ENCODE measurements at regions not wholly inside any gene's neighbourhood (a gene's known extent, or its start where the extent isn't known, plus 50 kb on each side); places are given as distances from the start of the nearest gene placed in this dataset.
A peak's percentile ranks its signal among the peaks of the same experiment; 100 is the strongest.

- H3K4me3 ChIP-seq (ENCODE audit: insufficient read depth, low read depth, low read length) = no peak overlapping the region
- H2AFZ ChIP-seq (replicated peaks; ENCODE audit: low read length, poor library complexity) = no peak overlapping the region
- no peak overlapping the region for H2BK20ac ChIP-seq (ENCODE audit: low read depth, low read length)
- ATAC-seq (ENCODE audit: low read depth) (no peak), DNase-seq (no peak)
- H4K20me1 ChIP-seq (ENCODE audit: insufficient read depth, low read length) = no peaks in the 10 kb centered on the region
- in situ Hi-C loops (cut with MboI; ENCODE audit: low sequenced_read_pairs) (no loop called here), intact Hi-C loops (cut with micrococcal nuclease) (no loop called here), dilution Hi-C loops (cut with HindIII; ENCODE audit: low sequenced_read_pairs, unreplicated experiment) (no loop called here)
- H3K27ac ChIP-seq (ENCODE audit: insufficient read depth, low read length) = no peak overlapping the region
- H4K5ac ChIP-seq (ENCODE audit: low read depth, low read length) = no peak overlapping the region
- H3K9me1 ChIP-seq (ENCODE audit: insufficient read depth, low read length) = peaks cover 5% of the 10 kb centered on the region
- no peak overlapping the region for H4K91ac ChIP-seq (ENCODE audit: insufficient read depth, low read depth, low read length)
- no peak overlapping the region for H2BK5ac ChIP-seq (ENCODE audit: low read depth, low read length, poor library complexity, severe bottlenecking)
- 40% methylated on average over 1 of the region's 1 CpG; no CpG with 5 or more reads in 1 of the 2 experiments for WGBS, 2 experiments (ENCODE audit: extremely low coverage in 2 of 2, insufficient read length in 1 of 2)
- no peaks in the 10 kb centered on the region for H3K36me3 ChIP-seq (ENCODE audit: control insufficient read depth, insufficient read depth, low read length)
- no peaks in the 10 kb centered on the region for H3K9me3 ChIP-seq (ENCODE audit: control insufficient read depth, insufficient read depth, low read length)
- H3K4me2 ChIP-seq (ENCODE audit: low read depth, low read length) = no peak overlapping the region
- TF ChIP-seq SMC3 (IDR thresholded peaks at IDR 0.05; ENCODE audit: low read depth, low read length) (no peak), CEBPB (IDR thresholded peaks at IDR 0.05; ENCODE audit: low read depth, low read length) (peak; percentile 77), FOS (IDR thresholded peaks at IDR 0.05; ENCODE audit: low read depth, low read length) (no peak), RCOR1 (IDR thresholded peaks at IDR 0.05; ENCODE audit: insufficient replicate concordance, low read length) (no peak), CHD1 (IDR thresholded peaks at IDR 0.05; ENCODE audit: low read depth, low read length) (no peak), NFE2L2 (IDR thresholded peaks at IDR 0.05; ENCODE audit: low read depth, low read length) (no peak), USF2 (IDR thresholded peaks at IDR 0.05; ENCODE audit: low read depth, low read length) (no peak)
- peaks cover 4% of the 10 kb centered on the region for H3K4me1 ChIP-seq (ENCODE audit: control insufficient read depth, insufficient read depth, low read length)
- H3K4ac ChIP-seq (ENCODE audit: low read depth, low read length) = no peak overlapping the region
- H3K23ac ChIP-seq (ENCODE audit: low read depth, low read length) = no peak overlapping the region
- H3K14ac ChIP-seq (replicated peaks; ENCODE audit: low read depth, low read length) = no peak overlapping the region
- H3K18ac ChIP-seq (ENCODE audit: low read depth, low read length) = no peak overlapping the region
- H2BK15ac ChIP-seq (ENCODE audit: low read depth, low read length) = no peak overlapping the region
- no peak overlapping the region for H3K56ac ChIP-seq (ENCODE audit: extremely low read depth, insufficient read depth, low read length)
- H3K27me3 ChIP-seq (ENCODE audit: control insufficient read depth, insufficient read depth, low read length) = no peaks in the 10 kb centered on the region
- H2AK9ac ChIP-seq (replicated peaks; ENCODE audit: low read depth, low read length, poor library complexity) = no peak overlapping the region
- ChIA-PET POLR2A (ENCODE audit: unreplicated experiment) (interaction anchor here (0.6 kb wide), 1 partner anchor 186 kb away, joined by 3 read pairs; no protein-coding TSS in a partner anchor), CTCF (no interaction called here)
- H3K9ac ChIP-seq (ENCODE audit: low read depth, low read length) = no peak overlapping the region
- no peaks in the 10 kb centered on the region for H3K79me1 ChIP-seq (ENCODE audit: low read depth in 1 of 2, low read length in 2 of 2)
- no TSS peak for BruUV-seq (replicated peaks)
- H4K8ac ChIP-seq (ENCODE audit: low read depth in 2 of 2, low read length in 2 of 2) = no peak overlapping the region
- no peak overlapping the region for H2AK5ac ChIP-seq (ENCODE audit: low read depth, low read length)
- H2BK120ac ChIP-seq (ENCODE audit: low read depth, low read length) = no peak overlapping the region
These were observed 88.8 kb upstream of the PRDX6 start for GRCh38 chr1:173388352-173388751.

All from IMR-90 (cell line).